Esophagus muscularis mucosa (tissue), 4 donors: ENCODE measurements at regions not wholly inside any gene's neighbourhood (a gene's known extent, or its start where the extent isn't known, plus 50 kb on each side); places are given as distances from the start of the nearest gene placed in this dataset.

Source experiments
- DNase-seq: peaks from one replicate; pipeline ENCODE4 v3.0.0-alpha.2; 2017; ENCODE audit errors: extremely low spot score
- H3K27ac ChIP-seq, 4 donors: fragments of 200-600 bp; sonication (generic); replicated peaks in 1 of 4; 1 replicate in 3 of 4; 2 replicates in 1 of 4; pipeline ENCODE4 v1.5.1; 2016 to 2019; ENCODE audit warnings: mild to moderate bottlenecking in 1 of 4
- H3K27me3 ChIP-seq, 4 donors: fragments of 200-600 bp; sonication (generic); one replicate each; pipeline versions ENCODE4 v1.5.1 to v1.6.0; 2016 to 2019
- H3K36me3 ChIP-seq, 4 donors: fragments of 200-600 bp; sonication (generic); one replicate each; pipeline ENCODE4 v1.5.1; 2016 to 2019
- H3K4me1 ChIP-seq, 4 donors: fragments of 200-600 bp; sonication (generic); one replicate each; pipeline ENCODE4 v1.5.1; 2016 to 2019
- H3K4me3 ChIP-seq, 4 donors: fragments of 200-600 bp; sonication (generic); 1 replicate in 2 of 4; 2 replicates in 2 of 4; pipeline ENCODE4 v1.5.1; 2016 to 2019; ENCODE audit warnings: mild to moderate bottlenecking in 4 of 4, moderate library complexity in 1 of 4
- H3K9me3 ChIP-seq, 4 donors: fragments of 200-600 bp; sonication (generic); 1 replicate in 3 of 4; 2 replicates in 1 of 4; pipeline ENCODE4 v1.5.1; 2016 to 2019
- EP300 ChIP-seq: sonication (generic); formaldehyde crosslinking; IDR thresholded peaks from one replicate; pipeline ENCODE4 v1.6.1; 2017; ENCODE audit warnings: antibody characterized with exemption
- POLR2A ChIP-seq: fragments of 450-650 bp; IDR thresholded peaks from one replicate; pipeline ENCODE4 v1.6.1; 2017; ENCODE audit warnings: antibody characterized with exemption, moderate library complexity, mild to moderate bottlenecking, low read depth
- POLR2AphosphoS5 ChIP-seq, 2 donors: sonication (generic); formaldehyde crosslinking; IDR thresholded peaks; one replicate each; pipeline ENCODE4 v1.6.1; 2017; ENCODE audit warnings: antibody characterized with exemption in 2 of 2
- WGBS: methylation state at CpG from one replicate; pipeline ENCODE4 v1.1.5; 2018; 5-methylcytosine and 5-hydroxymethylcytosine counted together
- intact Hi-C: fragments of 100-400 bp; cut with DNase I; formaldehyde crosslinking; loops from one replicate; pipeline ENCODE4 v1.15.1; 2023
- TF ChIP-seq, protein P1 (sequence below), 3 experiments: fragments of 200-600 bp in 2 of 3; fragments of 450-650 bp in 1 of 3; sonication (generic) in 2 of 3; IDR thresholded peaks; one replicate each; pipeline ENCODE4 v1.5.1; 2017 to 2019; ENCODE audit warnings: antibody characterized with exemption in 3 of 3, mild to moderate bottlenecking in 2 of 3, moderate library complexity in 1 of 3

- no peaks in the 10 kb centered on the region for H3K9me3 ChIP-seq
- TF ChIP-seq POLR2AphosphoS5 (IDR thresholded peaks at IDR 0.05) (no peak), EP300 (no peak), POLR2A (no peak)
- TF ChIP-seq, protein P1, sequence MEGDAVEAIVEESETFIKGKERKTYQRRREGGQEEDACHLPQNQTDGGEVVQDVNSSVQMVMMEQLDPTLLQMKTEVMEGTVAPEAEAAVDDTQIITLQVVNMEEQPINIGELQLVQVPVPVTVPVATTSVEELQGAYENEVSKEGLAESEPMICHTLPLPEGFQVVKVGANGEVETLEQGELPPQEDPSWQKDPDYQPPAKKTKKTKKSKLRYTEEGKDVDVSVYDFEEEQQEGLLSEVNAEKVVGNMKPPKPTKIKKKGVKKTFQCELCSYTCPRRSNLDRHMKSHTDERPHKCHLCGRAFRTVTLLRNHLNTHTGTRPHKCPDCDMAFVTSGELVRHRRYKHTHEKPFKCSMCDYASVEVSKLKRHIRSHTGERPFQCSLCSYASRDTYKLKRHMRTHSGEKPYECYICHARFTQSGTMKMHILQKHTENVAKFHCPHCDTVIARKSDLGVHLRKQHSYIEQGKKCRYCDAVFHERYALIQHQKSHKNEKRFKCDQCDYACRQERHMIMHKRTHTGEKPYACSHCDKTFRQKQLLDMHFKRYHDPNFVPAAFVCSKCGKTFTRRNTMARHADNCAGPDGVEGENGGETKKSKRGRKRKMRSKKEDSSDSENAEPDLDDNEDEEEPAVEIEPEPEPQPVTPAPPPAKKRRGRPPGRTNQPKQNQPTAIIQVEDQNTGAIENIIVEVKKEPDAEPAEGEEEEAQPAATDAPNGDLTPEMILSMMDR (IDR thresholded peaks at IDR 0.05), result no peak
- H3K36me3 ChIP-seq, result no peaks in the 10 kb centered on the region
- H3K4me3 ChIP-seq, result no peak overlapping the region
- intact Hi-C loops, result loop anchor here (5.0 kb wide), 1 partner anchor 1399 kb away; no protein-coding TSS in a partner anchor
- WGBS, result 73% methylated on average over 10 of the region's 10 CpGs
- peaks cover 0 to 53% (median 0%) of the 10 kb centered on the region in 4 donors for H3K27me3 ChIP-seq
- no peak overlapping the region for H3K27ac ChIP-seq
- no peaks in the 10 kb centered on the region for H3K4me1 ChIP-seq
- DNase-seq, result no peak
Measured at GRCh38 chr16:6641091-6641490, 691.6 kb upstream of the RBFOX1 start.

- H3K36me3 ChIP-seq, result no peaks in the 10 kb centered on the region
- no peaks in the 10 kb centered on the region for H3K4me1 ChIP-seq
- TF ChIP-seq EP300, result no peak
- H3K4me3 ChIP-seq, result no peak overlapping the region
- H3K9me3 ChIP-seq, result no peaks in the 10 kb centered on the region
- 92% methylated on average over 4 of the region's 4 CpGs for WGBS
- no peak for DNase-seq
- H3K27ac ChIP-seq, result no peak overlapping the region
- peaks cover 0 to 13% (median 0%) of the 10 kb centered on the region in 4 donors for H3K27me3 ChIP-seq
- intact Hi-C loops, result no loop called here
Measured at GRCh38 chr16:6636457-6636856, 696.2 kb upstream of the RBFOX1 start.

DNA sequence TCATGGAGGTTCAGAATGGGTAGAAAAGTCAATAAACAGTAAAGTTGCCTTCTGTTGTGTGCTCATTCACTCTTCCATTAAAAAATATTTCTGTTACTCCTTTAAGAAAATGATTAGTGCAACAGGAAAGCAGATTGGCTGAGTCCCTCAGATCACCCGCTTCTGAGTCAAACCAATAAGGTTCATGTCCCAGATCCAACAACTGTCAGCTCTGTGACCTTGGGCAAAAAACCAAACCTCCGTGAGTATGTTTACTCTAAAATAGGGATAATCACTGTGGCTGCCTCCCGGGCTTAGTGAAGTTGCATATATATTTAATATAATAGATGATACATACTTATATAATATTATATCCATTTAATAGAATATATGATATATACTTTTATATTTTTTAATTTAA, 698.5 kb upstream of the RBFOX1 start:
- intact Hi-C loops, result no loop called here
- Histone ChIP-seq H3K4me3 (no peak overlapping the region), H3K27me3 (no peaks in the 10 kb centered on the region), H3K36me3 (no peaks in the 10 kb centered on the region), H3K27ac (no peak overlapping the region), H3K4me1 (no peaks in the 10 kb centered on the region), H3K9me3 (no peaks in the 10 kb centered on the region)
- no peak for DNase-seq
- TF ChIP-seq EP300 (no peak), POLR2AphosphoS5 (IDR thresholded peaks at IDR 0.05) (no peak), POLR2A (no peak)
- TF ChIP-seq, protein P1 (IDR thresholded peaks at IDR 0.05), result no peak
- WGBS, result 75% methylated on average over 3 of the region's 3 CpGs

DNA sequence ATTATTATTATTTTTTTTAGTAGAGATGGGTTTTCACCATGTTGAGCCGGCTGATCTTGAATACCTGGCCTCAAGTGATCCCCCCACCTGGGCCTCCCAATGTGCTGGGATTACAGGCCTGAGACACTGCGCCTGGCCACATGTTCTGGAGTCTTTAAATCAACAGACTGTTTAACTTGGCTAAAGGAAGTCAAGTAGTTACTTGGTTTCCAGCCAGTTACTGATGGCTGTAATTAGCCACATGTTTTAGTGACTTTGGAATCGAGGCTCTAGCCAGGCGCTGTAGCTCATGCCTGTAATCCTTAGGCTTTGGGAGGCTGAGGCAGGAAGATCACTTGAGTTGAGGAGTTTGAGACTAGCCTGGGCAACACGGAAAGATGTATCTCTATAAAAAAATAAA, 699.2 kb upstream of the RBFOX1 start:
- 70% methylated on average over 5 of the region's 5 CpGs for WGBS
- DNase-seq, result no peak
- H3K4me1 ChIP-seq, result no peaks in the 10 kb centered on the region
- intact Hi-C loops, result no loop called here
- H3K27me3 ChIP-seq, result no peaks in the 10 kb centered on the region
- no peaks in the 10 kb centered on the region for H3K36me3 ChIP-seq
- TF ChIP-seq, protein P1 (IDR thresholded peaks at IDR 0.05), result no peak
- TF ChIP-seq POLR2A, result no peak
- no peak for TF ChIP-seq EP300
- no peak for TF ChIP-seq POLR2AphosphoS5 (IDR thresholded peaks at IDR 0.05)
- H3K4me3 ChIP-seq, result no peak overlapping the region
- H3K27ac ChIP-seq, result no peak overlapping the region
- H3K9me3 ChIP-seq, result no peaks in the 10 kb centered on the region

GRCh38 chr16:6629110-6629509, 703.5 kb upstream of the RBFOX1 start:
- Histone ChIP-seq H3K4me3 (no peak overlapping the region), H3K4me1 (no peaks in the 10 kb centered on the region), H3K9me3 (no peaks in the 10 kb centered on the region), H3K27ac (no peak overlapping the region), H3K27me3 (peaks cover 0 to 4% (median 0%) of the 10 kb centered on the region in 4 donors), H3K36me3 (no peaks in the 10 kb centered on the region)
- DNase-seq, result no peak
- TF ChIP-seq POLR2AphosphoS5 (IDR thresholded peaks at IDR 0.05), result no peak
- TF ChIP-seq, protein P1 (IDR thresholded peaks at IDR 0.05), result no peak
- TF ChIP-seq EP300, result no peak
- TF ChIP-seq POLR2A, result no peak
- 74% methylated on average over 5 of the region's 5 CpGs for WGBS
- intact Hi-C loops, result no loop called here
